HCT116 (cell line): ENCODE measurements at regions not wholly inside any gene's neighbourhood (a gene's known extent, or its start where the extent isn't known, plus 50 kb on each side); places are given as distances from the start of the nearest gene placed in this dataset.

ENCODE experiments used
- ATAC-seq: fragments of 200-7000 bp; cut with Tn5 transposase; 2 replicates; pipeline ENCODE4 v1.9.1; 2020; ENCODE audit warnings: mild to moderate bottlenecking, moderate library complexity
- BruUV-seq: library from RNA; stranded (reverse); fragments of 400-500 nt; replicated peaks from 2 replicates; lab custom pipeline; 2021; lab: Mats Ljungman, UMichigan
- CTCF ChIA-PET: fragments of 300-600 bp; sonication (Branson Sonifier 250); formaldehyde crosslinking; loops from one replicate; lab custom pipeline; 2021; ENCODE audit warnings: antibody characterized with exemption; lab: Charles Lee
- POLR2A ChIA-PET: fragments of 300-600, 350-600 bp; sonication (Branson Sonifier 250); formaldehyde crosslinking; loops from one replicate; lab custom pipeline; 2021; ENCODE audit warnings: antibody characterized with exemption; lab: Charles Lee
- RAD21 ChIA-PET, 2 experiments: fragments of 300-600 bp; sonication (Branson Sonifier 250); formaldehyde crosslinking; loops; one replicate each; lab custom pipeline; 2023; ENCODE audit warnings: low total read pairs in 2 of 2; ENCODE audit not compliant: uncharacterized antibody in 2 of 2, unreplicated experiment in 2 of 2, low non-redundant PET in 1 of 2; lab: Charles Lee
- DNase-seq: peaks from one replicate; pipeline ENCODE4 v3.0.0-alpha.2; 2010; ENCODE audit warnings: low read depth, low spot score
- H2AFZ ChIP-seq: fragments of 200-600 bp; shearing (Covaris generic), sonication (generic); 2 replicates; pipeline ENCODE4 v1.6.1; 2017; ENCODE audit warnings: low read depth, mixed run types, mixed read lengths, antibody characterized with exemption, low read length; ENCODE audit not compliant: poor library complexity, severe bottlenecking
- H3K27ac ChIP-seq: 2 replicates; pipeline ENCODE4 v1.5.1; 2012; ENCODE audit warnings: low read depth, low read length
- H3K27me3 ChIP-seq: fragments of 200-600 bp; sonication (generic); 2 replicates; pipeline ENCODE4 v1.6.1; 2016; ENCODE audit warnings: mixed run types, low read length, mixed read lengths; ENCODE audit not compliant: insufficient read depth
- H3K36me3 ChIP-seq, 2 experiments: fragments of 200-500 bp in 1 of 2; fragments of 200-600 bp in 1 of 2; sonication (Bioruptor generic) in 1 of 2; sonication (generic) in 1 of 2; 2 replicates each; pipeline versions ENCODE4 v1.5.1 to v1.6.1; 2014 to 2016; ENCODE audit warnings: low read length in 2 of 2, inconsistent platforms in 1 of 2, mixed read lengths in 1 of 2, mixed run types in 1 of 2; ENCODE audit not compliant: insufficient read depth in 2 of 2, control insufficient read depth in 1 of 2
- H3K4me1 ChIP-seq, 2 experiments: fragments of 200-600 bp in 1 of 2; sonication (generic) in 1 of 2; 2 replicates each; pipeline versions ENCODE4 v1.5.1 to v1.6.1; 2012 to 2017; ENCODE audit warnings: low read length in 2 of 2, inconsistent platforms in 1 of 2, mild to moderate bottlenecking in 1 of 2, mixed read lengths in 1 of 2, mixed run types in 1 of 2, moderate library complexity in 1 of 2; ENCODE audit not compliant: insufficient read depth in 2 of 2, control insufficient read depth in 1 of 2
- H3K4me2 ChIP-seq: fragments of 200-600 bp; sonication (generic); 2 replicates; pipeline ENCODE4 v1.6.1; 2017; ENCODE audit warnings: mixed run types, low read length, mixed read lengths
- H3K4me3 ChIP-seq, 2 experiments: fragments of 200-600 bp in 1 of 2; sonication (generic) in 1 of 2; replicated peaks in 1 of 2; 2 replicates each; pipeline ENCODE4 v1.5.1; 2011 to 2016; ENCODE audit warnings: low read length in 2 of 2, control low read depth in 1 of 2, low read depth in 1 of 2, mild to moderate bottlenecking in 1 of 2, mixed read lengths in 1 of 2, mixed run types in 1 of 2
- H3K79me2 ChIP-seq: fragments of 200-600 bp; sonication (generic); 2 replicates; pipeline ENCODE4 v1.6.1; 2017; ENCODE audit warnings: mild to moderate bottlenecking, mixed run types, low read length, moderate library complexity, mixed read lengths; ENCODE audit not compliant: insufficient read depth
- H3K9ac ChIP-seq: fragments of 200-600 bp; sonication (generic); 2 replicates; pipeline ENCODE4 v1.6.1; 2016; ENCODE audit warnings: low read length, mixed read lengths
- H3K9me2 ChIP-seq: fragments of 200-600 bp; sonication (generic), shearing (Covaris generic); 2 replicates; pipeline ENCODE4 v1.6.1; 2017; ENCODE audit warnings: mixed run types, mild to moderate bottlenecking, moderate library complexity; ENCODE audit not compliant: insufficient read depth
- H3K9me3 ChIP-seq, 2 experiments: fragments of 200-500 bp in 1 of 2; fragments of 200-600 bp in 1 of 2; sonication (Bioruptor generic) in 1 of 2; sonication (generic) in 1 of 2; 2 replicates each; pipeline ENCODE4 v1.6.1; 2014 to 2017; ENCODE audit warnings: low read length in 2 of 2, mixed read lengths in 2 of 2, inconsistent platforms in 1 of 2, low read depth in 1 of 2, mild to moderate bottlenecking in 1 of 2, mixed run types in 1 of 2, moderate library complexity in 1 of 2; ENCODE audit not compliant: control insufficient read depth in 1 of 2, insufficient read depth in 1 of 2
- H4K20me1 ChIP-seq: fragments of 200-600 bp; sonication (generic), shearing (Covaris generic); 2 replicates; pipeline ENCODE4 v1.6.1; 2017; ENCODE audit warnings: mixed run types, mild to moderate bottlenecking, moderate library complexity; ENCODE audit not compliant: insufficient read depth
- ATF3 ChIP-seq: IDR thresholded peaks from 2 replicates; pipeline ENCODE4 v1.6.1; 2012
- CEBPB ChIP-seq: IDR thresholded peaks from 2 replicates; pipeline ENCODE4 v1.6.1; 2012; ENCODE audit warnings: low read depth
- CTCF ChIP-seq, 3 experiments: fragments of 200-600 bp in 1 of 3; sonication (generic) in 1 of 3; IDR thresholded peaks in 2 of 3; conservative IDR thresholded peaks in 1 of 3; 2 replicates each; pipeline ENCODE4 v1.5.1; 2012 to 2017; ENCODE audit warnings: low read depth in 2 of 3, low read length in 2 of 3, antibody characterized with exemption in 1 of 3, borderline replicate concordance in 1 of 3, control low read depth in 1 of 3, mild to moderate bottlenecking in 1 of 3, mixed read lengths in 1 of 3, mixed run types in 1 of 3, moderate library complexity in 1 of 3; ENCODE audit not compliant: insufficient read depth in 1 of 3
- EGR1 ChIP-seq: IDR thresholded peaks from 2 replicates; pipeline ENCODE4 v1.6.1; 2012; ENCODE audit warnings: low read depth
- ELF1 ChIP-seq: IDR thresholded peaks from 2 replicates; pipeline ENCODE4 v1.6.1; 2012; ENCODE audit warnings: low read depth, borderline replicate concordance
- POLR2A ChIP-seq: IDR thresholded peaks from 2 replicates; pipeline ENCODE4 v1.7.0; 2011; ENCODE audit warnings: borderline replicate concordance; ENCODE audit not compliant: insufficient read depth, insufficient read length; ENCODE audit errors: extremely low read depth
- RAD21 ChIP-seq: IDR thresholded peaks from 2 replicates; pipeline ENCODE4 v1.6.1; 2012; ENCODE audit warnings: low read depth, mild to moderate bottlenecking
- YY1 ChIP-seq: IDR thresholded peaks from 2 replicates; pipeline ENCODE4 v1.6.1; 2011; ENCODE audit warnings: low read length, low read depth, moderate library complexity, mild to moderate bottlenecking; ENCODE audit not compliant: insufficient replicate concordance; ENCODE audit errors: extremely low read depth
- intact Hi-C: fragments of 100-400 bp; cut with micrococcal nuclease; formaldehyde crosslinking; loops from 2 replicates; pipeline ENCODE4 v1.10.0; 2022

- Histone ChIP-seq H3K4me2 (no peak overlapping the region), H3K4me1 (no peaks in the 10 kb centered on the region), H3K36me3 (no peaks in the 10 kb centered on the region), H3K79me2 (no peaks in the 10 kb centered on the region), H3K9me3 (peaks cover 0 to 11% of the 10 kb centered on the region in 2 experiments; a peak in 1 of 4 replicates), H3K4me3 (no peak overlapping the region), H3K9me2 (no peaks in the 10 kb centered on the region), H3K9ac (no peak overlapping the region), H4K20me1 (no peaks in the 10 kb centered on the region), H3K27ac (no peak overlapping the region), H3K27me3 (no peaks in the 10 kb centered on the region), H2AFZ (no peak overlapping the region)
- ATAC-seq (no peak), DNase-seq (no peak)
- no TSS peak for BruUV-seq
- TF ChIP-seq ELF1, result no peak
- TF ChIP-seq CEBPB, result no peak
- TF ChIP-seq RAD21, result no peak
- no peak for TF ChIP-seq YY1
- ChIA-PET CTCF (no interaction called here), RAD21 (no interaction called here), POLR2A (no interaction called here)
- intact Hi-C loops, result no loop called here
Observed at GRCh38 chr3:4011166-4011565, 211.9 kb downstream of the LRRN1 start.

GRCh38 chr3:4015426-4015825 lies 216.2 kb downstream of the LRRN1 start:
- CTCF ChIA-PET, result no interaction called here
- TF ChIP-seq ATF3, result no peak
- TF ChIP-seq EGR1, result no peak
- TF ChIP-seq CEBPB, result no peak
- no peak for TF ChIP-seq POLR2A
- TF ChIP-seq CTCF (IDR thresholded peaks at IDR 0.05 in 2 of 3, conservative IDR thresholded peaks at IDR 0.05 in 1 of 3; ENCODE audit: borderline replicate concordance in 1 of 3, insufficient read depth in 1 of 3, low read depth in 2 of 3, low read length in 2 of 3), result no peak
- TF ChIP-seq, all 23 proteins: peak for 0
- BruUV-seq, result no TSS peak

More at GRCh38 chr3:4015426-4015825, 216.2 kb downstream of the LRRN1 start:
- Histone ChIP-seq H3K36me3 (no peaks in the 10 kb centered on the region), H3K27me3 (no peaks in the 10 kb centered on the region), H3K4me3 (no peak overlapping the region), H3K27ac (no peak overlapping the region), H3K4me1 (no peaks in the 10 kb centered on the region), H3K9me3 (peaks cover 0 to 11% of the 10 kb centered on the region in 2 experiments; a peak in 1 of 4 replicates), H4K20me1 (no peaks in the 10 kb centered on the region), H3K9ac (no peak overlapping the region), H2AFZ (no peak overlapping the region), H3K4me2 (no peak overlapping the region), H3K9me2 (no peaks in the 10 kb centered on the region), H3K79me2 (no peaks in the 10 kb centered on the region)
- no peak for ATAC-seq
- intact Hi-C loops, result no loop called here
- no peak for DNase-seq
- ChIA-PET POLR2A (no interaction called here), RAD21 (no interaction called here)
